VCaP (cell line): ENCODE measurements at regions not wholly inside any gene's neighbourhood (a gene's known extent, or its start where the extent isn't known, plus 50 kb on each side); places are given as distances from the start of the nearest gene placed in this dataset.

ENCODE experiments used
- H3K27ac ChIP-seq: fragments of 450-650 bp; 2 replicates; pipeline ENCODE4 v1.5.1; 2017
- TF ChIP-seq, protein P1 (sequence below): fragments of 450-650 bp; conservative IDR thresholded peaks from 2 replicates; pipeline ENCODE4 v1.5.1; 2017; ENCODE audit warnings: mild to moderate bottlenecking, moderate library complexity

DNA sequence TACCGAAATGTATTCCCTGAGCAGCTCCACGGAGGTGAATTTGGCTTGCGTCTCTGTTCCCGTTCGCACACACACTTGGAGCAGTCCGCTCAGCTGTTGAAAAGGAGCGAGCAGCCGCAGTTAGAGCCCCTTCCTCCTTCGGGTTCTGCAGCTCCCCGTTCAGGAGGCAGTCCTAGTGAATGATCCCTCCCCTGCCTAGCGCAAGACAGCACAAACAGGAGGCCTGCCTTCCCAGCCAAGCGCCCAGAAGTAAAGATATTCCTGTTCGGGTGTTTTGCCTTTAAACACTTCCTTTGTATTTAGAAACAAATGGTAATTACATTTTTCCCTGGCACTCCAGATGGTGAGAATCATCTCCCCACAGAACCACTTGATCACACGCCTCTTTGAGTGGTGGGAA is 64.7 kb downstream of the ABCC12 start:
- TF ChIP-seq, protein P1, sequence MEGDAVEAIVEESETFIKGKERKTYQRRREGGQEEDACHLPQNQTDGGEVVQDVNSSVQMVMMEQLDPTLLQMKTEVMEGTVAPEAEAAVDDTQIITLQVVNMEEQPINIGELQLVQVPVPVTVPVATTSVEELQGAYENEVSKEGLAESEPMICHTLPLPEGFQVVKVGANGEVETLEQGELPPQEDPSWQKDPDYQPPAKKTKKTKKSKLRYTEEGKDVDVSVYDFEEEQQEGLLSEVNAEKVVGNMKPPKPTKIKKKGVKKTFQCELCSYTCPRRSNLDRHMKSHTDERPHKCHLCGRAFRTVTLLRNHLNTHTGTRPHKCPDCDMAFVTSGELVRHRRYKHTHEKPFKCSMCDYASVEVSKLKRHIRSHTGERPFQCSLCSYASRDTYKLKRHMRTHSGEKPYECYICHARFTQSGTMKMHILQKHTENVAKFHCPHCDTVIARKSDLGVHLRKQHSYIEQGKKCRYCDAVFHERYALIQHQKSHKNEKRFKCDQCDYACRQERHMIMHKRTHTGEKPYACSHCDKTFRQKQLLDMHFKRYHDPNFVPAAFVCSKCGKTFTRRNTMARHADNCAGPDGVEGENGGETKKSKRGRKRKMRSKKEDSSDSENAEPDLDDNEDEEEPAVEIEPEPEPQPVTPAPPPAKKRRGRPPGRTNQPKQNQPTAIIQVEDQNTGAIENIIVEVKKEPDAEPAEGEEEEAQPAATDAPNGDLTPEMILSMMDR, result no peak

DNA sequence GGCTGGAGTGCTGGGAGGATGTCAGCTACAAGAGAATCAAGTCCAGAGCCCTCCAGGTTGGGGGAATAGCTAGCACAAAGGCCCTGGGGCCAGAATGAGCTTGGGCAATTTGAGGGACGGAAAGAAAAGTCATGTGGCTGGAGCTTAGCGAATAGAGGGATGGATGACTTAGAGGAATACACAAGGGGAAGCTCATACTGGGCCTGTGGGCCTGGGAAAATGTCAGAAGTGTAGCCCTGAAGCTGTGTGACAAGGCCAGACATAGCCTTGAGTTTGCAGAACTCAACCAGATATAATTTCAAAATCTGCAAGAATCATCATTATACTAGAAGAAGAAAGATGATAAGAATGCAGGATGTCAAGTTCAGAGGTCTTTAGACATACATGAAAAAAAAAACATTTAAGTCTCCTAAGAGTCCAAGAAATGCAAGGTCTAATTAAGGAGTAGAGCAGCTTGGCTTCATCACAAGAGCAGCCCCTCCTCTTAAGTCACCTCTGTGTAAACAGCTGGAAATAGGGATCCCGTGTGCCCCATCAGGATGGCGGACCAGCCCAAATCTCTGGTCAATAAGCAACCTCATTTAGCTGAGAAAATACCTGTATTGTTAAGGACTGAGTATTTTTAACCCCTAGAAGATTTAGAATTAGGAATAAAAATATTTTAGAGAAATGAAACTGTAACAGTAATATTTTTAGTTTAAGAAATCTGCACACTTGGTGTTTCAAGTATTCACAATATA is 66.6 kb downstream of the ABCC12 start:
- H3K27ac ChIP-seq, result no peak overlapping the region
- TF ChIP-seq, protein P1, result no peak

More for the DNA sequence above, 64.7 kb downstream of the ABCC12 start:
- H3K27ac ChIP-seq, result no peak overlapping the region

DNA sequence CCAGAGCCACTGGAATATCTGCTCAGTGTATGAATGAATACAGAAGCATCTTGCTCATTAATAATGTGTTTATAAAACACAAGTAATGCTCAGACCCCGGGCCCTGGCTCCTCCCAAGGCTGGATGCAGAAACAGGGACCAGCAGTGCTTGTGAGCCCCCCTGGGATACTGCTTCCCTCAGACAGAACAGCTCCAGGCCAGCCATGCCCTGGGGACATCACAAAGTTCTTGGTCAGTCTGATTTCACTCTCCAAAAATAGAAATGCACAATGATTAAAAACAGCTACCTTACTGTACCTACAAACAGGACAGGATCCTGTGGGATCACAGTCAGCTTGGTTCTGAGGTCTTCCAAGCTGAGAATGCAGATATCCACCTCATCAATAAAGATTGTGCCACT is 68.2 kb downstream of the ABCC12 start:
- H3K27ac ChIP-seq, result no peak overlapping the region
- TF ChIP-seq, protein P1, result no peak

DNA sequence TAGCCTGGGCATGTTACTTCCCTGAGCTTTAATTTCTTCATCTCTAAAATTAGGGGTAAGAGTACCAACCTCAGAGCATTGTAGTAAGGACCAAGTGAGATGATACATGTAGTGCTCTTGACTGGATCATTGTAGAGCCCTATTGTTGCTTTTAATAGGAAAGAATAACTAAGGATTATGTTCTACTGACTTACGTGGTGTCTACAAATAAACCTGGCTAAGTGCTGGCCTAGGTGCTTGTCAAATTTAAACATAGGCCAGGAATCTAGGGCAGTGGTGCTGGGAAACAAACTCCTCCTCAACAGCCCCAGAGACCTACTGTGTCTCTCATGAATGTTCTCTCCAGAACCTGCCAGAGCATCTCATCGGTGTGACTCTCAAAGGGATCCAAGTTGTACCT is 69.4 kb downstream of the ABCC12 start:
- TF ChIP-seq, protein P1, result no peak
- no peak overlapping the region for H3K27ac ChIP-seq

DNA sequence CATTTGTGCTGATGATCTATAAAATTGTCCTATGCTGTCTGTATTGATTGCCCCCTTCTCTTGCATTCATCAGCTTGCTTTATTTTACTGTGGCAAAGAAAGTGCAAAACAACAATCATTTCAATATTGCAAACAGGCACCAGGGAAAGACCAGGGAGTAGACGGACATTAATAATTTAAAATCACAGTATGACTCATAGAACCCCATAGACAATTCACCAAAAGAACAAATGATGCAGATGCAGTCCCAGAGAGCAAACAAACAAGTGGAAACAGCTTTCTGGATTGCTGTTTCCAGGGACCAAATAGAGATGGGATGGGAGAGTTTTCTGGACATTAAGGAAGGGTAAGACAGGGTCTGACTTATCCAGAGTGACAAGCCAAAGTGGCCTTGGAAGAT is 70.1 kb downstream of the ABCC12 start:
- TF ChIP-seq, protein P1, result no peak
- H3K27ac ChIP-seq, result no peak overlapping the region

DNA sequence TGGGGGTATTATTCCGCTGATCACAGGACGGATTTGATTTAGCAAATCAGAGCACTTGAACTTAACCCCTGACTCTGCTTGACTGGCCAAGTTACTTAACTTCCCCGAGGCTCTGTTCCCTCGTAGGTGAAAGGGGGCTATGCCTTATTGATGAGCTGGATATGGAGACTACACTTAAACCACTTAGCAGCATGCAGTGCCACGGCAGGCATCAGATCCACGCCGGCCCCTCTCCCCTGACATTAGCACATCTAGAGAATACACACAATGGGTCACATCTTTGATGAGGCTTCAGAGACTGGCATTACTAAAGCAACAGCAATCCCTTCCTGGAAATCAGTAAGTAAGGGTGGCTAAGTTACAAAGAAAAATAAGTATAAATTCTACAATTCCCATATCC is 71.0 kb downstream of the ABCC12 start:
- TF ChIP-seq, protein P1, result no peak
- no peak overlapping the region for H3K27ac ChIP-seq

DNA sequence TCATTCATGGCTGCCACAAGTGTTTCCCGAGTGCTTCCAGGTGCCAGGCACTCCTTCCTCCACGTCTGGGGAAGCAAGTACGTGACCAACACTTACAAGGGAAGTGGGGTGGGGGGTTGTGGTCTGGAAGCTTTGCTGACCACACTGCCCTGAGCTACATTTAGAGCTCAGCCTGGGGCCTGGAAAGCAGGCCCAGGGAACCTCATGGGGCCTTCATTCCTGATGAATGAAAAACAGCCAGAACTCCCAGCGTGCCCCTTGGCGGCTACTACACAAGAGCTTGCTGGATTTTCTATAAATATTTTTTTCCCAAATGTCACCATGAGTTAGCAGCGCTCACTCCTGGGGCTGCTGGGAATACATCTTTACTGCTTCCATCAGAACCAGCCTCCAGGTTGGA is 73.3 kb downstream of the ABCC12 start:
- TF ChIP-seq, protein P1, result no peak
- no peak overlapping the region for H3K27ac ChIP-seq
